KBM-7 (cell line): ENCODE measurements at regions not wholly inside any gene's neighbourhood (a gene's known extent, or its start where the extent isn't known, plus 50 kb on each side); places are given as distances from the start of the nearest gene placed in this dataset.
"Not testable (repeated sequence)": the region's sequence is repeated elsewhere in the genome, so short reads cannot be mapped to it uniquely, and the experiment has no call there.

ENCODE experiments used
- DNase-seq: peaks from one replicate; pipeline ENCODE4 v3.0.0-alpha.2; 2015
- in situ Hi-C: fragments of 300-500 bp; cut with MboI; formaldehyde crosslinking; loops from 2 replicates; pipeline ENCODE4 v1.14.3; 2020; ENCODE audit warnings: low sequenced_read_pairs, low pct_unique_long_range_greater_than_20kb, mixed read lengths

- no peak for DNase-seq
- in situ Hi-C loops = no loop called here
Measured at GRCh38 chr10:30535677-30536076, 93.9 kb downstream of the LYZL2 start.

GRCh38 chr10:30534465-30535144 is 94.9 kb downstream of the LYZL2 start:
- DNase-seq = peak; percentile 86
- in situ Hi-C loops = no loop called here

GRCh38 chr10:30531751-30532530 is 97.6 kb downstream of the LYZL2 start:
- in situ Hi-C loops = no loop called here
- peak; percentile 35 for DNase-seq

DNA sequence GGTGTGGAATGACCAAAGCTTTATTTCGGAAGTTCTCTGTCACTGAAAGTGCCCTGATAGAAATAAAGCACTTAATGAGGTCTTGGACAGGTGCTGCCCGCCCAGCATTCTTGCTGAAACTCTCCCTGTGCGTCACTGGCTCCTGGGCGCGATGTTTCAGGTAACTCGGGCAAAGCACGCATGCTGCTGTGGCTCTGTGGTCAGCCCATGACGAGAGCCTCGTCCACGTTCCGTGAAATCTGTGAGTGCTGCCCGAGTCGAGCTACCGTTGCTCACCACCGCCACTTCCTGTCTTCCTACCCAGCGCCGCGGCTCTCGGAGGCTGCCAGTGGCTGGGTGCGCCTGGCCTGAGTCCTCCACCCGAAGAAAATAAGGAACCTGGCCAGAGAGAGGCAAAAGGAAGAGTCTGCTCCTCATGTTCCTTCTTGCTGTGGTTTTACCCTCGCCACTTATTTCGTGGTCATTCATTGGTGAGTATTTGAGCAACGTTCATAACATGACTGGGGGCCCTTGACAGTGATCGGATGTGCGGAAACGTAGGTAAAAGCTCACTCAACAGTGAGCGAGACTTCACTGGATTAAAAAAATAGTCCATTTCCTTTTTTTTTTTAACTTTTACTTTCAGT is 95.5 kb downstream of the MAP3K8 start:
- in situ Hi-C loops = no loop called here
- DNase-seq = peak; percentile 95

GRCh38 chr10:30528429-30528786 is 94.4 kb downstream of the MAP3K8 start:
- no peak for DNase-seq
- in situ Hi-C loops = no loop called here

GRCh38 chr10:30527623-30528428 is 93.8 kb downstream of the MAP3K8 start:
- no peak for DNase-seq
- in situ Hi-C loops = no loop called here

DNA sequence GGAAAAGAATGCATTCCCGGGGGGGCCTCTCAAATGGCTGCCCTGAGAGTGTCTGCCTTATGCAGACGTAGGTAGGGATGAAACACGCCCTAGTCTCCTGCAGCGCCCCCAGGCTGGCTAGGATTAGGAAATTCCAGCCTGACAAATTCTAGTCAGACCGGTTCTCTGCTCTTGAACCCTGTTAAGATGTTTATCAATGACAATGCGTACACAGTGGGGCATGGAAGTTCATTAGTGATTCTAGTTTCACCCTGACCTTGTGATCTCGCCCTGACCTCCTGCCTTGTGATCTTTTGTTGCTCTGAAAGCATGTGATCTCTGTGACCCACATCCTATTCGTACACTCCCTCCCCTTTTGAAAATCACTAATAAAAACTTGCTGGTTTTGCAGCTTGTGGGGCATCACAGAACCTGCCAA is 88.7 kb downstream of the MAP3K8 start:
- in situ Hi-C loops, DNase-seq: not testable (repeated sequence)

DNA sequence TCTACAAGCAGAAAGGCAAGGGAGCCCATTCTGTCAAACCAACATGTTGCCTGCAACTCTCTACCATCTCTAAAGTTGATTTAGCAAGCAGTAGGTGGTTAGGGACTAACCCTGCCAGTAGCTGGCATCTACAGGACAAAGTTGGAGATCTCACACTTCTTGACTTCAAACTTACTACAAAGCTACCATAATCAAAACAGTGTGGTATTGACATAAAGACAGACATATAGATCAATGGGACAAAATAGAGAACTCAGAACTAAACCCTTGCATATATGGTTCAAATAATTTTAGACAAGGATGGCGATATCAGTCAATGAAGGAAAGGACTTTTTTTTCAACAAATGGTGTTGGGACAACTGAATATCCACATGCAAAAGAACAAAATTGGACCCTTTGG is 84.9 kb downstream of the MAP3K8 start:
- in situ Hi-C loops = no loop called here
- no peak for DNase-seq
